ENCODE measurements at regions not wholly inside any gene's neighbourhood (a gene's known extent, or its start where the extent isn't known, plus 50 kb on each side); places are given as distances from the start of the nearest gene placed in this dataset.
A peak's percentile ranks its signal among the peaks of the same experiment; 100 is the strongest.

GRCh38 chr11:131179836-131180235 is 190.6 kb upstream of the NTM start:
- TF ChIP-seq, protein P1, sequence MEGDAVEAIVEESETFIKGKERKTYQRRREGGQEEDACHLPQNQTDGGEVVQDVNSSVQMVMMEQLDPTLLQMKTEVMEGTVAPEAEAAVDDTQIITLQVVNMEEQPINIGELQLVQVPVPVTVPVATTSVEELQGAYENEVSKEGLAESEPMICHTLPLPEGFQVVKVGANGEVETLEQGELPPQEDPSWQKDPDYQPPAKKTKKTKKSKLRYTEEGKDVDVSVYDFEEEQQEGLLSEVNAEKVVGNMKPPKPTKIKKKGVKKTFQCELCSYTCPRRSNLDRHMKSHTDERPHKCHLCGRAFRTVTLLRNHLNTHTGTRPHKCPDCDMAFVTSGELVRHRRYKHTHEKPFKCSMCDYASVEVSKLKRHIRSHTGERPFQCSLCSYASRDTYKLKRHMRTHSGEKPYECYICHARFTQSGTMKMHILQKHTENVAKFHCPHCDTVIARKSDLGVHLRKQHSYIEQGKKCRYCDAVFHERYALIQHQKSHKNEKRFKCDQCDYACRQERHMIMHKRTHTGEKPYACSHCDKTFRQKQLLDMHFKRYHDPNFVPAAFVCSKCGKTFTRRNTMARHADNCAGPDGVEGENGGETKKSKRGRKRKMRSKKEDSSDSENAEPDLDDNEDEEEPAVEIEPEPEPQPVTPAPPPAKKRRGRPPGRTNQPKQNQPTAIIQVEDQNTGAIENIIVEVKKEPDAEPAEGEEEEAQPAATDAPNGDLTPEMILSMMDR (conservative IDR thresholded peaks at IDR 0.05) = no peak
- Mint-ChIP-seq H3K36me3 (ENCODE audit: low read depth) (peaks cover under 1% of the 10 kb centered on the region), H3K4me1 (no peaks in the 10 kb centered on the region), H3K27ac (ENCODE audit: unreplicated experiment) (no peak overlapping the region), H3K9me3 (peaks cover 8% of the 10 kb centered on the region), H3K4me3 (no peak overlapping the region), H3K27me3 (ENCODE audit: low read depth) (peaks cover 2% of the 10 kb centered on the region)
- DNase-seq (ENCODE audit: low read depth, low spot score) = no peak

GRCh38 chr11:131185915-131186314 is 184.5 kb upstream of the NTM start:
- Mint-ChIP-seq H3K4me3 (no peak overlapping the region), H3K9me3 (no peaks in the 10 kb centered on the region), H3K27ac (ENCODE audit: unreplicated experiment) (no peak overlapping the region), H3K36me3 (ENCODE audit: low read depth) (no peaks in the 10 kb centered on the region), H3K27me3 (ENCODE audit: low read depth) (no peaks in the 10 kb centered on the region), H3K4me1 (peaks cover 13% of the 10 kb centered on the region)
- no peak for DNase-seq (ENCODE audit: low read depth, low spot score)
- TF ChIP-seq, protein P1 (conservative IDR thresholded peaks at IDR 0.05) = no peak

GRCh38 chr11:131186629-131187101 is 183.8 kb upstream of the NTM start:
- H3K27ac Mint-ChIP-seq (ENCODE audit: unreplicated experiment) = peak overlapping the region; percentile 29
- H3K36me3 Mint-ChIP-seq (ENCODE audit: low read depth) = no peaks in the 10 kb centered on the region
- H3K9me3 Mint-ChIP-seq = no peaks in the 10 kb centered on the region
- H3K27me3 Mint-ChIP-seq (ENCODE audit: low read depth) = no peaks in the 10 kb centered on the region
- H3K4me3 Mint-ChIP-seq = no peak overlapping the region
- DNase-seq (ENCODE audit: low read depth, low spot score) = no peak
- H3K4me1 Mint-ChIP-seq = peaks cover 13% of the 10 kb centered on the region
- TF ChIP-seq, protein P1 (conservative IDR thresholded peaks at IDR 0.05) = no peak

- DNase-seq (ENCODE audit: low read depth, low spot score) = no peak
- H3K27ac Mint-ChIP-seq (ENCODE audit: unreplicated experiment) = no peak overlapping the region
- H3K9me3 Mint-ChIP-seq = no peaks in the 10 kb centered on the region
- TF ChIP-seq, protein P1 (conservative IDR thresholded peaks at IDR 0.05) = no peak
- H3K4me1 Mint-ChIP-seq = peaks cover 30% of the 10 kb centered on the region
- H3K4me3 Mint-ChIP-seq = no peak overlapping the region
- no peaks in the 10 kb centered on the region for H3K36me3 Mint-ChIP-seq (ENCODE audit: low read depth)
- H3K27me3 Mint-ChIP-seq (ENCODE audit: low read depth) = no peaks in the 10 kb centered on the region
Observed at GRCh38 chr11:131190446-131190845, 180.0 kb upstream of the NTM start.

- H3K27ac Mint-ChIP-seq (ENCODE audit: unreplicated experiment) = no peak overlapping the region
- H3K9me3 Mint-ChIP-seq = no peaks in the 10 kb centered on the region
- H3K4me1 Mint-ChIP-seq = peaks cover 25% of the 10 kb centered on the region
- no peak for DNase-seq (ENCODE audit: low read depth, low spot score)
- TF ChIP-seq, protein P1 (conservative IDR thresholded peaks at IDR 0.05) = no peak
- H3K4me3 Mint-ChIP-seq = no peak overlapping the region
- no peaks in the 10 kb centered on the region for H3K27me3 Mint-ChIP-seq (ENCODE audit: low read depth)
- H3K36me3 Mint-ChIP-seq (ENCODE audit: low read depth) = no peaks in the 10 kb centered on the region
Observed at GRCh38 chr11:131191606-131192005, 178.8 kb upstream of the NTM start.

- no peak overlapping the region for H3K4me3 Mint-ChIP-seq
- TF ChIP-seq, protein P1 (conservative IDR thresholded peaks at IDR 0.05) = no peak
- H3K27me3 Mint-ChIP-seq (ENCODE audit: low read depth) = no peaks in the 10 kb centered on the region
- peaks cover 17% of the 10 kb centered on the region for H3K4me1 Mint-ChIP-seq
- no peak overlapping the region for H3K27ac Mint-ChIP-seq (ENCODE audit: unreplicated experiment)
- H3K36me3 Mint-ChIP-seq (ENCODE audit: low read depth) = no peaks in the 10 kb centered on the region
- DNase-seq (ENCODE audit: low read depth, low spot score) = no peak
- no peaks in the 10 kb centered on the region for H3K9me3 Mint-ChIP-seq
Observed at GRCh38 chr11:131192628-131193027, 177.8 kb upstream of the NTM start.

All from neural crest cell (in vitro differentiated cells).